NCI-H1105 (cell line): ENCODE measurements at regions not wholly inside any gene's neighbourhood (a gene's known extent, or its start where the extent isn't known, plus 50 kb on each side); places are given as distances from the start of the nearest gene placed in this dataset.

Source experiments
- DNase-seq: peaks from one replicate; lab custom pipeline; 2025; lab: John Stamatoyannopoulos, UW

DNA sequence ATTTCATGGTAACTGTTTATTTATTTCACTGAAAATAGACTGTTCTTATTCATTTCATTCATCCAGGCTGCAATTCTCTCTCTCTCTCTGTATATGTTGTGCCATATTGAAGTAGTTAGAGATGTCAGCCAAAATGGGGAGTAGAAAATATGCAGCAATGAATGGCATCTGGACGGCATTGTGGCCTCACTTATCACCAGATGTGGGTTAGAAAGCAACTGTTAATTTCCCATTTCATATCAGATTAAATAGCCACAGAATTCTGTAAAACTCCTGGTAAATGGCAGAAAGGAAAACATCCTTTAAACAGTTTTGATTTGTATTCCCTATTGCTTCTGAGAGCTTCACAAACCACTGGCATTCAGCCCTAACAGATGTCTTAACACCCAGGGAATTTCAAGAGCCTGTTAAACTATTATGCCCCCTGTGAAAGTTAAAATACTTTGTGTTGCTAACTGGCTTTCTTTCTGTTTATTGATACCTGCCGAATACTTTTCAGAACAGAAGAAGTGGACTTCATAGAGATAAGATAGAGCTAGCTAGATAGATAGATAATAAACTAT is 1763.3 kb upstream of the MIR17HG start:
- DNase-seq, result no peak

DNA sequence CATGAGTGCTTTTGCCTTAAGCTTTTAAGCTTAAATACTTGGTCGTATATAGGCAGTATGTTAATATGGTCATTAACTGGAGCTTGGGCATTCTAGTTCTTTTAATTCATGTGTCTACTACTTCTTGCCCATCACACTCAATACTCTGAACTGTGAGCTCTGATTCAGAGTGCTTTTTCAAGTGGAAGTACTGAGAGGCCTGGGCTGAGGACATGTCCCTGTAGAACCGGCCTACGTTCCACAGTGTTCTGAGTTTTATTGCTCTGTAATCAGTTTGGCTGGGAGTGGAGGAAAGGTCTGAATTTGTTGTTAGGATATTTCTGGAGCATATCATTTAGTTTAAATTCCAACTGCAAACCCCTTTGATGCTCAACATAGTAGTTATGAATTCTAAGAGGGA is 1744.8 kb upstream of the MIR17HG start:
- DNase-seq, result no peak

DNA sequence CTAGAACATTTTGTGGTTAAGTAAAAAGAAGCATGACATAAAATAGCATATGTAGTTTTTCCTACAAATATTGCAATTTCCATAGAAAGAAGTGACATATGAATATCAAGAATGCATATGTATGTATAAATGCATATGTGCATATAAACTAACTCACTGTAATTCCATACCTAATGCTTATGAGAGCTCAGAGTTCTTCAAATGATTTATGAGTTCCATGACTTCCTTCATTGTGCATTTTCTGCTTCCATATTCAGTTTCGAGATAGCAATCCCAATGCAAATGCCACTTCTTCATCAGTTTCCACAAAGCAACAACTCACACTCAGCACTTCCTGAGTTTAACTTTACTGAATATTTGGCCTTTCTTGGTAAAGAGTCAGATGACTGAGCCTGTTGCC is 1744.3 kb upstream of the MIR17HG start:
- no peak for DNase-seq

DNA sequence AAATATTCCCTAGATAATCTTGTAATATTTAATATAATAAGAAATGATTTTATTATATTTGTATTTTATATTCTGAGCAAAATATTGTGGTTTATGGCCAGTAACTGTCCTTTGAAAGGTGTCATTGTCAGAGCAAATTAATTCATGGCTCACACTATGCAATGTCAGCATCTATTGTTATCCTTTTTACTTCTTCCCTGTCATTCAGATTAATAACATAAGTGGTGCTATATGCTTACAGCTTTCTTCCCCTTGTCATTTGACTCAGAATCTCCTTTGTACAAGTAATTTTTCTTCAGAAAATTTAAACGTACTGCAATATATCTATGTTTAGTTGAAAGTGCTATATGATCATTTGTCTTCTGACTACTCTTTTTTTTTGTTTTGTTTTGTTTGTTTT is 1738.2 kb upstream of the MIR17HG start:
- no peak for DNase-seq

DNA sequence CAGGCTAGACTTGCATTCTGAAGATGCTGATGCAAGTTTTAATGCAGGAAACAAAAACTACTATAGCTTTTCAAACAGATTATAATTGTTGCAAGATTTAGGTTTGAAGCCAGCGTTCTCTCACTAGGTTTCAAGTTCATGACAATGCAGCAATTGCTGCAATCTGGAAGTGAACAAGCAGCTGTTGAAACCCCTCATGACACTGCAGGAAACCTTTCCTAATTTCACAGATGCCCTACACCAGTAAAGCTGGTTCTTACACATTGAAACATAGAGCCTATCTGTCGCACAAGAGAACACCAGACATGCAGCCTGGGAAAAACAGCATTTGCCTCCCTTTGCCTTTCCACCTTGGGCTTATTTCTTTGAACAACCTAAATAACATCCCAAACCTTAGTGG is 1737.2 kb upstream of the MIR17HG start:
- DNase-seq, result no peak

DNA sequence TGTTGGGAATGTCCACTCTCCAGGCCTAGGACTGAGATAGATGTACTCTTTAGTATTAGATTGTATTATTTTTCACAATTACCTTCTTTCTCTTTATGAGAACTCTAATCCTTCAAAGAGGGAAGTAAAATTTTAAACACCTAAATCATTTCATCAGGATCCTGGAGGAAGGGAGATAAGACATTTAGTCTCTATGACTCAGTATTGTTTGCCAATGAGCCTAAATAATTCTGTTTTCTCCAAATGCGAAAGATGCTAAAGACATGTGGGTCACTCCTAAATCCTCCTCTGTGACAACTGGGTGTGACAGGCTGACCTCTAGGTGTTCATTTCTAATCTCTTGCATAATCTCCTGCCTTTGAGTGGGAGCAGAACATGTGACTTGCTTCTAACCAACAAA is 1736.6 kb upstream of the MIR17HG start:
- DNase-seq, result no peak

DNA sequence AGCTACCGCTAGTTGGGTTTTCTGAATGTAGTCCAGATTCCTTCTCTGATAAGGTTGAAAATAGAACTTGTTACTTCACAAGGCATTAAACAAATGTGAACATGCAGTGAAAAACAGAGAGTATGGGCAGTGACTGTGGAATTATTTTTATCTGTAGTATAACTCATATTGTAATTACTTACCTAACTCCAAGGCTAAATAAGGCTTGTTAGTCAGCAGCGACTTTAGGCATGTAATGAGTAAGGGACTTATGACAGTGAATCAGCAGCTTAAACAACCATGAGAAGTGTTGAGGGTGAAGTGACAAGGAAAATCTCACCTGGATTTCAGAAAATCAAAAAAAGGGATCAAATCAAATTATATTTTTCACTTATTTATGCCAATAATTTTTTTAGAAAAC is 1719.5 kb upstream of the MIR17HG start:
- no peak for DNase-seq

DNA sequence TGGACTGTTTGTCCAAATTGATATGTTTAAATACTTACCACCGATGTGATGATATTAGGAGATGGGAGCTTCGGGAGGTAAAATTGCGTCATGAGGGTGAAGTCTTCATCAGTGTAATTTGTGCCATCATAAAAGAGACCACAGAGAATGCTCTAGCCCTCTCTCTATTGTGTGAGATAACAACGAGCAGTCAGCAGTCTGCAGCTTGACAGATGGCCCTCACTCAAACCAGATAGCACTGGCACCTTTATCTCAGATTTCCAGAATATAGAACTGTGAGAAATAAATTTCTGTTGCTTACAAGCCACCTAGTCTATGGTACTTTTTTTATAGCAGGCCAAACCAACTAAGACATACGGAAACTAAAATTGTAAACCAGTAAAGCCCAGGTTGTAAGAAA is 1718.9 kb upstream of the MIR17HG start:
- no peak for DNase-seq

DNA sequence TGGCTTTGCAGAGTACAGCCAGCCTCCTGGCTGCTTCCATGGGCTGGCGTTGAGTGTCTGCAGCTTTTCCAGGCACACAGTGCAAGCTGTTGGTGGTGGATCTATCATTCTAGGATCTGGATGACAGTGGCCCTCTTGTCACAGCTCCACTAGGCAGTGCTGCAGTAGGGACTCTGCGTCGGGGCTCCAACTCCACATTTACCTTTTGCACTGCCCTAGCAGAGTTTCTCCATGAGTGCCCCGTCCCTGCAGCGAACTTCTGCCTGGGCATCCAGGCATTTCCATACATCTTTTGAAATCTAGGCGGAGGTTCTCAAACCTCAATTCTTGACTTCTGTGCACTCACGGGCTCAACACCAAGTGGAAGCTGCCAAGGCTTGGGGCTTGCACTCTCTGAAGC is 1697.3 kb upstream of the MIR17HG start:
- DNase-seq, result no peak

DNA sequence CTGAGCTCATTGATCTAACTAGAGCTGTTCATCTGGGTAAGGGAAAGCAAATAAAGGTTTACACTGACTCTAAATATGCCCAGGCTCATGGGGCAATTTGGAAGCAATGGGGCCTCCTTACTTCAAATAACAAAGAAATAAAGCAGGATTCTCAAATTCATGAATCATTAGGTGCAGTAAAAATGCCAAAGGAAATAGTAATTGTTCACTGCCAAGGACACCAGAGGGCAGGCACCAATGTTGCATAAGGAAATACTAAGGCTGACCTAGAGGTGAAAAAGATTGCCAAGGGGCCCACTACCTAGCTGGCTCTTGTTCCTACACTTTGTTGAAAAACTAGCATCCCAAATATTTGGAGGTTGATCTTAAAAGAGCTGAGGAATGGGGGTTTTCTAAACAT is 1686.7 kb upstream of the MIR17HG start:
- no peak for DNase-seq

DNA sequence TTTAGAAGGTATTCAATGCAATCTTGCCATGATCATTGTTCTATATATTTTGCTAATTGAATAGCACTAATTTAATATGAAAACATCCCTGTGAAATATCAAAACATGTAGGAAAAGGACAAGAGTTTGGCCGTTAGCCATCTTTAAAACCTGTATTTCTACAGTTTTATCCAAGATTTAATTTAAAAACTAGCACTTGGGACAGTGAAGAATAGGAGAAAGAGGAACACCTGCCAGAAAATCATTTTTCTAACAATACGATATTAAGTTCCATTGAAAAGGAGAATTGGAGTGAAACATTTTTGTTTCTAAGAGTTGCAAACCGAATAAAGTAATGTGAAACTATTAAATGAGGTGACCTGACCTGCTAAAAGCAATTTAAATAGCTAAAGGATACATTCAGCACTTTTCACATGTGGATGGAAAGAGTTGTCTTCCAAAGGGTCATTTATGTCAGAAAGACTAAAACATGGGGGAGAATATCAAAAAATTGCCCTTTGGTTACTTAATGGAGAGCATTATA is 1673.6 kb upstream of the MIR17HG start:
- DNase-seq, result no peak

DNA sequence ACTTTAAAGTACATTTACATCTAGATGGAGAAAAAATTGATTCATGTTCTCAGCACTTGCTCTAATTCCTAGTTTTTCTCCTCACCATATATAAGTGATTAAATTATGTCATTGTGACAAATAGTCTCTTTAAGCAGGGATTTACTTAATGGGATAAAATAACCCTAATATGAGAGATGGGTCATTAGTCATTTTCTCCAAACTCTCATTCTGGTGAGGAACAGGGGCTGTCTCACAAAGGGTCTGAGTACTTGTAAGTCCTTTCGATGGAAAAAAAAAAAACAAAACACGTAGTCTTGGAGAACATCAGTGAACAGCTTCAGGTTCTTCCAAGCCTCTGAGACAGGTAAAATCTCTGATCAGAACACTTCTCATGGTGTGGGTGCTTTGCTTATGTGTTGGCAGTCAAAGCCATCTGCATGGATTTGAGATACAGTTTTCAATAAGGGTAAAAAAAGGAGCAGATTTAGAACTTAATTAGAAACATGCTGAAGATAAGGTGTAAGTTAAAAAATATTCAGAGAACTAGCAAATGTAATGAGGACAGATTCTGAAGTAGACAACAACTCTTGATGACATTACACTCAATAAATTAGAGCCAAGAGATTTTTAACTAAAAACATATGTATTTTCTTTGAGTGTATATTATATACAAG is 1668.9 kb upstream of the MIR17HG start:
- DNase-seq, result no peak

DNA sequence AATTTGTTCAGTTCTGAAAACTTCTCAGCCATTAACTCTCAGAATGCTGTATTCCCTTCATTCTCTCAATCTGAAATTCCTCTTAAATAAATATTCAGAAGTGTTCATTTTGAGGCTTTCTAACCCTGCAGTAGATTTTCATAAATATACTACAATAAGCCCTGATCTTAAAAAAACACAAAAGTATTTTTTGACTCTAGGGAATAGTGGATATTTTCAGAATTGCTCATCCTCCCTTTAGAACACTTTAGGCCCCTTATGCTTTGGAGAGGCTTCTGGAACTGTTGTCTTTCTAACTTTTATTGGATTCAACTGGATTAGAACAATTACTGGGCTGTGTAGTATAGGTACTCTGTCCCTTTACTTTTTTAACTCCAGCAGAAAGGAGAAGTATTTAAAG is 1662.6 kb upstream of the MIR17HG start:
- DNase-seq, result no peak

DNA sequence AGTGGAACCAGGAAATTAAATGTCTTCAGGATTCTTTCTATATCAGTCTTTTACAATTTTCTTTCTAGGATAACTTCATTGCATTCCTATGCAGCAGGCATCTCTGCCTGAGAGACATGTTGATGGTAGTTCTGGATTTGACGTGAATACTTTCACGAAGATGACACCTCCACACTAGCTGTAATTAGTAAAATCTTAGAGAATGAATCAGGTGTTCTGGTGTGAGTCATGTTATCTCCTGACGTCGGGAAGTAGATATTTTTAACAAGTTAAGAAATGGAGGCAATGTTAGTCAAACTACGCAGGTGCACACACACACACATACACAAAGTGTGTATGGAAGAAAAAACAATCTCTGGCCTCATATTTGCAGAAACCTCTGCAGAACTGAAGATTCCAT is 1661.3 kb upstream of the MIR17HG start:
- no peak for DNase-seq

DNA sequence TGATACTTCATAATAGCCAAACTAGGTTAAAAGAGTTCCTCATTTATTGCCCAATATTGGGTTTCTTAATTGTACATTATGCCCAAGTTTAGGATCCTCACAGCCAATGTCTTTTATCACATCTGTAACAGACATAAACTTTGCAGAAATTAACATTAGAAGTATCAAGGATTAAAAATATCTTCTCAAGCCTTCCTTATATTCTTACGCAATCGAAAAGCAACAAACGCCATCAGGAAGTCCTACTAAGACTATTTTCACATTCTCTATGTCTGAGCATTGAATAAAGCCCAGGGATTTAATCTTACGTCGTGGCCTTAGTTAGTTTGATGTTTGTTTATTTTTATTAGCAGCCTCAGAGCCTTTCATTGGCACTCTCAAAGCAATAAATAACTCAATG is 1660.4 kb upstream of the MIR17HG start:
- DNase-seq, result no peak

DNA sequence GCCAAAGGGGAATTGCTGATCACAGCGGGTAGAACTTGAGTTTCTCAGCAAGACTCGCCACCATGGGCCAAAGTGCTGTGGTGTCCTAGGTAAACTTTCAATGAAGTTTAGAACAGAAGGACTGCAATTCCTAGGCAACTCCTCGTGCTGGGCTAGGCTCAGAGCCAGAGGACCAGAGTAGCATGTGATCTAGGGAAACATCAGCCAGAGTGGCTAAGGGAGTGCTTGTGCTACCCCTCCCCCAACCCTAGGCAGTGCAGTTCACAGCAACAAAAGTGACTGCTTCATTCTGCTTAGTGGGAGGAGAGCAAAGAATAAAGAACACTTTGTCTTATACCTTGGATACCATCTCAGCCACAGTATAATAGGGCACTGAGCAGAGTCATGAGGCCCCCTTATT is 1658.6 kb upstream of the MIR17HG start:
- DNase-seq, result no peak

DNA sequence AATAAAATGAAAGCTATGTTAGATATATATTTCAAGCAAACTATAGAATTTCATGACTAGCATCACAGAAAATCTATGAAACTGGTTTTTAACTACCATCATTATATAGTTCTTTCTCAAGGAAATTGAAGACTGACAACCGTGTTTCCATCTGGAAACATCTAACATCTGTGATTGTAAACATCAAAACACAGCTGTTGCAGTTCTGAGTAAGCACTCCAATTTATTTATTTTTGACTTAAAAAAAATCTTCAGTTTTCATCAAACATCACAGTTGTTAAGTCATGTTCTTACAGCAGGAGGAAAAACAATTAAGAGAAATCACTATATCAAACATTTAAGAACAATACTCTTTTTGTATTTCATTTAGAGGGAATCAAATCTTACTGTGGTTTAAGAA is 1653.0 kb upstream of the MIR17HG start:
- DNase-seq, result no peak

DNA sequence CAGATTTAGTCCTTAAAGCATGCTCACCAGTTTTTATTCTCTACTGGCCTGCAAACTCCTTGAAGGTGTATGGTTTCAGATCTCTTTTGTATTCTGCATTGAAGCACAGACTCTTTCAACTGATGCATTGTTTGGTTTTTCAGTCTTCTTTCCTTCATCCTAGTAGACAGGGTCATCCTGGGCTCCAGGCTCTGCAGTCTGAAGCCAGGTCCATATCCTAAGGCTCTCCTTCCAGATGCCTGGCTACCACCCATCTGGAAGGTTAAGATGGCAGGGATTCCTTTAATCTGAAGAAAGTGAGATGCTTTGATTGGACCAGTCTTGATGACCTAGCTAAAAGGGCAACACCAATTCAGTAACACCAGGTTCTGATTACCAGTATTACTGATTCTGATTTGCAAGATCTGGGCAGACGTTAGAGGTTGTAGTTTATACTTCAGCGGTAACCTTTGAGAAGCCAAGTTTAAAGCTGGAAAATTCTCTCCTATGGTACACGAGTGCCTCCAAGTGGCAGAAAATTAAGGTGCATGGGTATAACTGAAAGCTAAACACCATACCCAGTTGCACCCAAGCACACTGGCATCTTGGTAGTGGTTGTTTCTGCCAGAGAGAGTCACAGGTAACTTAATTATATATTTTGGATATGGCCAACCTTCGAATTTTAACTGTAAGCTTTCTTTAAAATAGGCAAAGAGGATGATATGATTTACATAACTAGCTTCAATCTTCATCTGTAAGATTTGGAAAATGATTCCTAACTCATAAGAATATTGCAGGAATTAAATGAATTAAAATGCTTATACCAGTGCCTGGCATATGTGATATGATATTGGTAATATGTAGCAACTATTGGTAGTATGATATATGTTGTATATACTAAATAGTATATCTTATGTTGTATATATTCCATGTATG is 1651.9 kb upstream of the MIR17HG start:
- no peak for DNase-seq

DNA sequence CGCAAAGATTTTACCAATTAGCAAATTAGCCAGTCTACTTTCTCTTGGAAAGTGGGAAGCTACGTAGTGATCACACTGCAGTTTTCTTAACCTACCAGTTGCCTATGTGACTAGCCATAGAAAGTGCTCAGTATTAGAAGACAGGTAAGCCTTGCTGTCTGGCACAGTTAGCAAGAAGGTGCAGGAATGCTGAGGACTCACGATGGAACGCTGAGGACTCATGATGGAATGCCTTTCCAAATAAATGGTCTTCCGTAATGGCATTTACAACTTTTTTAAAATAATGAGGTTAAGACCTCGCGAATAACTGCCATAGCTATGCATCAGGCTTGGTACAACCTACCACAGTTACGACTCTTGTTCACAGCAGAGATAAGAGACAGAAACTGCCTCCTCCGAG is 1645.6 kb upstream of the MIR17HG start:
- no peak for DNase-seq

DNA sequence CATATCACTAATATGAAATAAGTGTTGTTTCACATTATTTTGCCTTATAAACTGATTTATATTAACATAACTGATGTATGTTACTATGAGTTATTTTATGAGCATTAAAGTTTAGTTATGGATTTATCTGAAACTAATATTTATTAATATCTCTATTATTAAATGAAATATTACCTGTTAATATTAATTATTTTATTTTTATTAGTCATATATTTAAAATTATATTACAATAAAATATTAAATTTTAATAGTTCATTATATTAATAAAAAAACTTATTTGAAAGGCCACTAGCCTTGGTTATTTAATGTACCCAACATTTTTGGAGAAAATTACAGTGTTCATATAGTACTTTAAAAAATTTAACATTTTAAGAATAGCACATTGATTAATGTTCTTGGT is 1643.4 kb upstream of the MIR17HG start:
- DNase-seq, result no peak

DNA sequence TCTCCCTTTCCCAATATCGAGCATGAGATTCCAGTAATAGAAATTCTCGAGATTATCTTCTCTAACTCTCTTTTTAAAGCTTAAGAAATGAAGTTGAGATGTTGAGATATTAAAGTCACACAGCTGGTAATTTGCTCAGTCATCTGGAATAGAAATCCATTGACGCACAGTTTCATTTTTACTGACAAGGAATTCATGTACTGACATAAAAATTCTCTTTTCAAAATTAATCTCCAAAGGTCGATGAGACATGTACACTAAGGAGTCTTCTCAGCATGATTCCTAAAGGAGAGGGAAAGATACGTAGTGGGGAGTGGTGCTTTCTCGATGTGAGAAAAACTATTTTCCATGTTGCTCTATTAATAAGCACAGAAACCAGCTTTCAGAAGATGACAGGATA is 1639.5 kb upstream of the MIR17HG start:
- no peak for DNase-seq

DNA sequence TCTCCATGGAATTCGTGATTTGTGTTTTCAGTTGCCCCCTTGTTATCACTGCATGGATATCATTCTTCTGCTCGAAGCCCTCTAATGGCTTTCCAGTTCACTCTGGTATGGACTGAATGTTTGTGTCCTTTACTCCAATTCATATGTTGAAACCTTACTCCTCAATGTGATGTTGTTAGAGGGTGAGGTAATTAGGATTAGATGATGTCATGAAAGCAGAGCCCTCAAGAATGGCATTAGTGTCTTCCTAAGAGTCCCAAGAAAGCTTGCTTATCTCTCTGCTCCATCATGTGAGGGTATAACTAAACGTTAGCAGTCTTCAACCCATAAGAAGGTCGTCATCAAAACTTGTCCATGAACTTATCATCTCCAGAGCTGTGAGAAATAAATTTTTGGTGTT is 1626.3 kb upstream of the MIR17HG start:
- no peak for DNase-seq
